Suprapubic skin (tissue), 4 donors: ENCODE measurements at regions not wholly inside any gene's neighbourhood (a gene's known extent, or its start where the extent isn't known, plus 50 kb on each side); places are given as distances from the start of the nearest gene placed in this dataset.
"Not testable (repeated sequence)": the region's sequence is repeated elsewhere in the genome, so short reads cannot be mapped to it uniquely, and the experiment has no call there.

Experiments
- DNase-seq, 2 donors: peaks; one replicate each; pipeline ENCODE4 v3.0.0-alpha.2; 2019; ENCODE audit warnings: low spot score in 2 of 2
- H3K27ac ChIP-seq: fragments of 200-600 bp; sonication (generic); one replicate; pipeline ENCODE4 v1.5.1; 2019
- H3K27me3 ChIP-seq: fragments of 200-600 bp; sonication (generic); one replicate; pipeline ENCODE4 v1.5.1; 2019
- H3K36me3 ChIP-seq: fragments of 200-600 bp; sonication (generic); one replicate; pipeline ENCODE4 v1.5.1; 2019
- H3K4me1 ChIP-seq: fragments of 200-600 bp; sonication (generic); one replicate; pipeline ENCODE4 v1.5.1; 2019
- H3K4me3 ChIP-seq: fragments of 200-600 bp; sonication (generic); one replicate; pipeline ENCODE4 v1.5.1; 2019; ENCODE audit warnings: mild to moderate bottlenecking
- H3K9me3 ChIP-seq: fragments of 200-600 bp; sonication (generic); one replicate; pipeline ENCODE4 v1.5.1; 2019
- CTCF ChIP-seq, 2 donors: fragments of 200-600 bp in 1 of 2; fragments of 450-650 bp in 1 of 2; sonication (generic) in 1 of 2; IDR thresholded peaks; one replicate each; pipeline ENCODE4 v1.5.1; 2016 to 2019; ENCODE audit warnings: antibody characterized with exemption in 2 of 2, mild to moderate bottlenecking in 1 of 2, moderate library complexity in 1 of 2
- EP300 ChIP-seq: sonication (generic); formaldehyde crosslinking; IDR thresholded peaks from one replicate; pipeline ENCODE4 v1.6.1; 2017; ENCODE audit warnings: antibody characterized with exemption
- POLR2A ChIP-seq, 2 donors: fragments of 450-650 bp; IDR thresholded peaks; one replicate each; pipeline ENCODE4 v1.6.1; 2017; ENCODE audit warnings: antibody characterized with exemption in 2 of 2, mild to moderate bottlenecking in 2 of 2, moderate library complexity in 2 of 2
- POLR2AphosphoS5 ChIP-seq, 3 donors: sonication (generic); formaldehyde crosslinking; IDR thresholded peaks; one replicate each; pipeline ENCODE4 v1.6.1; 2017; ENCODE audit warnings: antibody characterized with exemption in 3 of 3
- WGBS: methylation state at CpG from one replicate; pipeline ENCODE4 v1.1.5; 2018; 5-methylcytosine and 5-hydroxymethylcytosine counted together

- DNase-seq, result no peak
- Histone ChIP-seq H3K4me1 (no peaks in the 10 kb centered on the region), H3K4me3 (no peak overlapping the region), H3K9me3 (peaks cover 3% of the 10 kb centered on the region), H3K36me3 (no peaks in the 10 kb centered on the region), H3K27ac (no peak overlapping the region), H3K27me3 (no peaks in the 10 kb centered on the region)
- 84% methylated on average over 4 of the region's 4 CpGs for WGBS
- TF ChIP-seq POLR2A (IDR thresholded peaks at IDR 0.05) (no peak), POLR2AphosphoS5 (IDR thresholded peaks at IDR 0.05) (no peak), EP300 (no peak), CTCF (IDR thresholded peaks at IDR 0.05) (no peak)
Observed at GRCh38 chr1:172781513-172782140, 122.7 kb downstream of the FASLG start.

- WGBS, result 78% methylated on average over 2 of the region's 2 CpGs
Observed at GRCh38 chr1:172789840-172790239, 130.9 kb downstream of the FASLG start.

GRCh38 chr1:172790245-172790644 lies 131.3 kb downstream of the FASLG start:
- TF ChIP-seq POLR2A (IDR thresholded peaks at IDR 0.05), result no peak
- no peak for TF ChIP-seq CTCF (IDR thresholded peaks at IDR 0.05)
- TF ChIP-seq EP300, result no peak
- H3K4me3 ChIP-seq, result no peak overlapping the region
- 75% methylated on average over 2 of the region's 2 CpGs for WGBS
- no peaks in the 10 kb centered on the region for H3K4me1 ChIP-seq
- H3K27me3 ChIP-seq, result no peaks in the 10 kb centered on the region
- H3K36me3 ChIP-seq, result no peaks in the 10 kb centered on the region
- H3K27ac ChIP-seq, result no peak overlapping the region
- H3K9me3 ChIP-seq, result no peaks in the 10 kb centered on the region
- DNase-seq, result no peak

More at GRCh38 chr1:172789840-172790239, 130.9 kb downstream of the FASLG start:
- no peak for DNase-seq
- Histone ChIP-seq H3K36me3 (no peaks in the 10 kb centered on the region), H3K4me1 (no peaks in the 10 kb centered on the region), H3K27me3 (no peaks in the 10 kb centered on the region), H3K9me3 (no peaks in the 10 kb centered on the region), H3K27ac (no peak overlapping the region), H3K4me3 (no peak overlapping the region)
- no peak for TF ChIP-seq CTCF (IDR thresholded peaks at IDR 0.05)
- TF ChIP-seq EP300, result no peak
- TF ChIP-seq POLR2A (IDR thresholded peaks at IDR 0.05), result no peak
- no peak for TF ChIP-seq POLR2AphosphoS5 (IDR thresholded peaks at IDR 0.05)

- no peaks in the 10 kb centered on the region for H3K9me3 ChIP-seq
- no peaks in the 10 kb centered on the region for H3K4me1 ChIP-seq
- H3K27ac ChIP-seq, result no peak overlapping the region
- DNase-seq, result no peak
- H3K27me3 ChIP-seq, result no peaks in the 10 kb centered on the region
- H3K4me3 ChIP-seq, result no peak overlapping the region
- TF ChIP-seq EP300, result no peak
- WGBS, result 78% methylated on average over 3 of the region's 3 CpGs
- no peaks in the 10 kb centered on the region for H3K36me3 ChIP-seq
Observed at GRCh38 chr1:172793823-172794222, 134.9 kb downstream of the FASLG start.

- H3K4me3 ChIP-seq, result no peak overlapping the region
- no peak overlapping the region for H3K27ac ChIP-seq
- H3K36me3 ChIP-seq, result no peaks in the 10 kb centered on the region
- DNase-seq, result no peak
- no peaks in the 10 kb centered on the region for H3K27me3 ChIP-seq
- TF ChIP-seq CTCF (IDR thresholded peaks at IDR 0.05) (no peak), EP300 (no peak), POLR2A (IDR thresholded peaks at IDR 0.05) (no peak), POLR2AphosphoS5 (IDR thresholded peaks at IDR 0.05) (no peak)
- no peaks in the 10 kb centered on the region for H3K4me1 ChIP-seq
- H3K9me3 ChIP-seq, result no peaks in the 10 kb centered on the region
- WGBS, result 89% methylated on average over 4 of the region's 4 CpGs
Observed at GRCh38 chr1:172795741-172796140, 136.8 kb downstream of the FASLG start.

GRCh38 chr1:172799804-172800203 lies 140.9 kb downstream of the FASLG start:
- H3K27ac ChIP-seq, H3K9me3 ChIP-seq, H3K4me3 ChIP-seq, H3K36me3 ChIP-seq, H3K4me1 ChIP-seq, DNase-seq, H3K27me3 ChIP-seq: not testable (repeated sequence)
- 82% methylated on average over 9 of the region's 9 CpGs for WGBS
